Activated CD4-positive, alpha-beta T cell treated with anti-CD3 and anti-CD28 coated beads for 4 hours (primary cell): ENCODE measurements at regions not wholly inside any gene's neighbourhood (a gene's known extent, or its start where the extent isn't known, plus 50 kb on each side); places are given as distances from the start of the nearest gene placed in this dataset.

Experiments used
- DNase-seq, 2 donors: peaks; one replicate each; pipeline ENCODE4 v3.0.0-alpha.2; 2020

DNA sequence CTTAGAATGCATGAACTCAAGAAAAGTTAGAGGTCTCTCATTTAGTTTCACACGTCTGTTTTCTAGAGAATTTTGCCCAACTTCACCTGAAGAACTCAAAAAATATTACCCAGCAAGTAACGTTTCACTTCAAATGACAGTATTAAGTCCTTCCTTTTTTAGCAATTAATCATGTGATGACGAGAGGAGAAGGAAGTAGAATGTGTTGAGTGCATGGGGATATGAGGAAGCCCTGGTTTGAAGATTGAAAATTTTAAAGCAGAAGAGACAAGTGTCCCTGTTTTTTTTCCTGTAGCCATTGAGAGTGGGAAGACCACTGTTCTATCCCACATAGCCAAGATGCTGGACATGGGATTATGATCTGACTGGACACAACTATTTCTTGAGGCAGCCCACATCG lies 406.3 kb upstream of the CPEB2 start:
- DNase-seq = no peak

DNA sequence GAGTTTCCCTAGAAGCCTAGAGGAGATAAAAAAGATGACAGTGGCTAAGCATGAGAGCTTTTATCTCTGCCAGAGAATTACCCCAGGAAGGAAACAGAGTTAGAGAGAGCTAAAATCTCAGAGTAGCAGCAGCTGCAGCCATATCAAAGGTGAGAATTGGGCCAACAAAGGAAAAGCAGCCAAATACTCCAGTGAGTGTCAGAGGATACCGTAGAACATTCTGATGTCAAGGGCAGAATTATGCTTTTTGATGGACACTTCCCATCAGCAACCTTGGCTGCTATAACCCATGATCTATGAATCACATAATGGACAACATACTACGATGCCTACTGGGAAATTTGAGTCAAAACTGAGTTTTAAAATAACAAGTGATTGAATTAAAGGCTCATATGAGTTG lies 405.8 kb upstream of the CPEB2 start:
- no peak for DNase-seq

GRCh38 chr4:14596904-14597303 lies 405.4 kb upstream of the CPEB2 start:
- no peak for DNase-seq

GRCh38 chr4:14602206-14602605 lies 400.1 kb upstream of the CPEB2 start:
- DNase-seq = no peak

- no peak for DNase-seq
Observed at GRCh38 chr4:14607001-14607400, 395.3 kb upstream of the CPEB2 start.

DNA sequence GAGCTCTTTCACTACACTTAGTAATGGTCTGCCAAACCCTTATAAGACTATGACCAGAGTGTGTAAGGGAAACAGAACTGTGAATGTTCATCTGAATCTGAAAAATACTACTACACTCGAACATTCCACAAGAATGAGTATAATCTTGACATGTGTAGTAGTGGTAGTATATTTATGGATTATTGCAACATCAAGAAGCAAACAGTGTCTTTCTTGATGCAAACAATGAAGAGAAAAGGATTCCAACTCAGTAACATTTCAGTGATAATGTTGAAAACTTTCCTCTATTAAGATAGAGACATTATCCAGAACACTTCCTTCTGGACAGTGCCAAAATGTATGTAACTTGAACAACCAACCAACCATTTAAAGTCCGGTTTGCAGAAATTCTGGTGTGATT lies 394.7 kb upstream of the CPEB2 start:
- no peak for DNase-seq

DNA sequence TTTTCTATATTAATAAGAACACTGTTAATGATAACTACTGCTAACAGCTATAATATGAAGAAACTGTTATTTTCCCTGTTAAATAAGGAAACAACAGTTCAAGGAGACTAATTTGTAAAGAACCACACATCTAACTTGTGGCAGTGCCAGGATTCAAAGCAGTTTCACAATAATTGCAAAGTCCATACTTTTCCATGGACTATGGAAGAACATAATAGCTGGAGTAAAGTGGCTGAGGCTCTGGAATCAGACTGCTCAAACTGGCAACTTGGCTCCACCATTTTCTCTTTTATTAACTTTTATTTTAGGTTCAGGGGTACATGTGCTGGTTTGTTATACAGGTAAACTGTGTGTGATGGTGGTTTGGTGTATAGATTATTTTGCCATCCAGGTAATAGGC lies 393.7 kb upstream of the CPEB2 start:
- no peak for DNase-seq

GRCh38 chr4:14614840-14615239 lies 387.4 kb upstream of the CPEB2 start:
- no peak for DNase-seq

DNA sequence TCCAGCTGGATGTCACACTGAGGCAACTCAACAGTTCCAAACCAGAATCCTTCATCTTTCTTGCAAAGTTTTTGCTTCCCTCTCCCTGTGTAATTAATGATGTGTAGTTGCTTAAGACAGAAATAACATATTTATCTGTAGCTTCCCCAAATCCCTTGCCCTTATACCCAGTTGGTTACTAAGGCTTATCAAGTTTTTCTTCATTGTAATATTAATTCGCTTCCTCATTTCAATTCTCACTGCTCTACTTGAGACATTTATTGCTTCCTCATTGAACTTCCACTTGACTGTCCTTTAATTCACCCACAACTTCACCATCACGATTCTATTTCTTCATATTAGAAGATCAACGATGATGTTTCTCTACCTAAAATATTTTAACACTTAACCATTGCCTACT lies 386.6 kb upstream of the CPEB2 start:
- no peak for DNase-seq

DNA sequence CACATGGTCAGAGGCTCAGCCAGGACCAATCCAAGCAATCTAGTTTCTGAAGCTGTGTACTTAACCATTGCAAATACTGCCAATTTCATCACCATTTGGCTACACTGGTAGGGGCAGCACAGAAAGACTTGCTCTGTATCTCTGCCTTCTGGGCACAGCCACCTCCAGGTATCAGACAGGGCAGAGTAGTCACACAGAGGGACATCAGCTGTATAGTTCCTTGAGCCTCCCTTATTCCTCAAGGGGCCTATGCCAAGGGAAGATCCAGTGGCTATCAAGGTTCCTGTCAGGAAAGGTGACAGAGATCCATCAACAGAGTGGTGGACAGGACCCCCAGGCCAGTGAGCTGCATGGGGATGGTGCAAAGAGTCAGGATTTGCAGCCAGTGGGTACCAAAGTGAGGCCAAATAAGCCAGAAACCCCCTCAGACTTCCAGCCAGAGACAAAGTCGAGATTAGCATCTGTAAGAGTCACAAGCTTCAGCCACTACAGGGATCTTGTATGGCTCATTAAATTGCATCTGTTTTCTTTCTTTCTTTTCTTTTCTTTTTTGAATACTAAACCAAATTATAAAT lies 381.6 kb upstream of the CPEB2 start:
- DNase-seq = no peak

- DNase-seq = no peak
Observed at GRCh38 chr4:14621731-14622463, 380.4 kb upstream of the CPEB2 start.

- no peak for DNase-seq
Observed at GRCh38 chr4:14627038-14627437, 375.2 kb upstream of the CPEB2 start.

DNA sequence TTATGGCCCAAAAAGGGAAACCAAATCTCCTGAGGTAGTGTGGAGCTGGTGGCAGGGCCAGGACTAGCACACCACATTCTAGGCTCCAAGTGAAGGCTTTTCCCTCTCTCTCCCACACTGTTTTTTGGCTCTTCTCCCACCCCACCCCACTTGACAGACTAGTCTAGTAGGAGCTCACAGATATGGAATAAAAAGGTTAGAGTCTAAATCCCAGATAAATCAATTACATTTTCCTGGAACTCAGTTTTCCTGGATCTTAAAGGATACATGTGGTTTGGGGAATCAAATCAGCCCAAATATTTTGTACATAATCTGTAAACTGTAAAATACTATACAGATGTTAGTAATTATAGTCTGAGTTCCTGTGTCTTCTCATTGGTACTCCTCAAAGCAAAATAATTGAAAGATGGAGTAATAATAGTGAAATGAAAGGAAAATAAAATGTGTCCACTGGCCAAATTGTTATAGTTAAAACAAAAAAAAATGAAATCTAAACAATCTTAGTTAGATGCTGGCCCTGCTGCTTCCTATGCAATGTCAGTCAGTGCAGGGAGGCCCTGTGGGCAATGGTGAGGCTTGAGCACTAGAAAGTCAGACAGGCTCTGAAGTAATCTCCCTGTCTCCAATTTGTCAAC lies 370.4 kb upstream of the CPEB2 start:
- no peak for DNase-seq

- no peak for DNase-seq
Observed at GRCh38 chr4:14636563-14636962, 365.7 kb upstream of the CPEB2 start.

- DNase-seq = no peak
Observed at GRCh38 chr4:14640476-14640875, 361.8 kb upstream of the CPEB2 start.

GRCh38 chr4:14641871-14642270 lies 360.4 kb upstream of the CPEB2 start:
- DNase-seq = no peak

GRCh38 chr4:14644580-14645282 lies 357.6 kb upstream of the CPEB2 start:
- no peak for DNase-seq

DNA sequence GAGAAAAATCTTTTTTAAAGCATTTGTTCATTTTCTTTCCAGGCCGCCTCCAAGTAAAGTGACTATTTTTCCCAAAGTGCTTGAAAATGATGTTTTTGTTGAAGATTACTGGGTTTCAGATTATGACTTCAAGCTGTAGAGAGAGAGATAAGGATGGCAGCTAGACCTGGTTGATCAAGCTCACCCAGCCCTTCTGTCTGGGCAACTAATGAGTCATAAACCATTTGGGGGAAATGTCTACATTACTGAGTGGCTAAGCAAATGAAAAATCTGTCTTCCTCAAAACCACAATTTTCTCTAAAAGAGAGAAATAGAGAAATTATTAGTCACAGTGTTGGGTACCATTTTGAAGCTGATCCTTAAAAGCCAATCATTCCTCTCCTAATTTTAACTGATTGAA lies 355.4 kb upstream of the CPEB2 start:
- no peak for DNase-seq

DNA sequence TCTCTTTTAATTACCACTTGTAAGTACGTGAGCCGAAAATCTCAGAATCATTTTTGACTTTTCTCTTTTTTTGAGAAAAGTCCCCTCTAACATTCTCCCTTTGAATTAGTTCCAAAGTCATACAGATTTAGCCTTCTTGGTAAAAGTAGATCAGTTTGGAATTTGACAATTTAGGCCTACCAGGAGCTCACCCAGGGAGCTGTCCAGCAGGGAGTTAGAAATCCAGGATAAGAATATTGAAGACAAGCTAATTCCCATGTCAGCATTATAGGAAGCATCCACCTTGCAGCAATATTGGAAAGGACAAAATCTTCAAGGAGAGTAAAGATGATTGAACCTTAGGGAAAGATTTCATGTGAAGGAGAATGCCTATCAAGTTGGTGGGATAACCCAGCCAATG lies 352.2 kb upstream of the CPEB2 start:
- no peak for DNase-seq

DNA sequence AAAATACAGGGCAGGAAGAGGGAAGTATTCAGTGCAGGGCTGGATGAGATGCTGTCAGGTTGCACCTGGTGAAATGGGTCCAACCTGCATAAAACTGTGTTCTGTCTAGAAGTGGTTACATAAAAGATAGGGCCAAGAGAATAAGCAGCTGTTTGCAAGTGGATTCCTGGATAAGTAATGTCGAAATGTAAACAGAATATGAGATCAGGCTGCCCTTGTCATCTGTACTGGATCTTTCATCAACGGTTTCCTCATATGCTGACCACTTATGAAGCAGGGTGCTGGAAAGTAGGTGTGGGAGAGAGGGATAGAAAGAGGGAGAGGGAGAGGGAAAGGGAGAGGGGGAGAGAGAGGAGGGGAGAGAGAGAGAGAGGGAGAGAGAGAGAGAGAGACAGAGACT lies 349.8 kb upstream of the CPEB2 start:
- DNase-seq = no peak

- no peak for DNase-seq
Observed at GRCh38 chr4:14653338-14653737, 348.9 kb upstream of the CPEB2 start.

GRCh38 chr4:14659286-14659685 lies 343.0 kb upstream of the CPEB2 start:
- DNase-seq = no peak

GRCh38 chr4:14667624-14668151 lies 334.6 kb upstream of the CPEB2 start:
- DNase-seq = no peak

GRCh38 chr4:14668296-14668695 lies 334.0 kb upstream of the CPEB2 start:
- no peak for DNase-seq
